SK-N-MC (cell line): ENCODE measurements at regions not wholly inside any gene's neighbourhood (a gene's known extent, or its start where the extent isn't known, plus 50 kb on each side); places are given as distances from the start of the nearest gene placed in this dataset.

Experiments used
- DNase-seq: peaks from one replicate; pipeline ENCODE4 v3.0.0-alpha.2; 2011; ENCODE audit warnings: low read depth, low spot score
- H3K27ac ChIP-seq: fragments of 200-600 bp; sonication (generic); 2 replicates; pipeline ENCODE4 v1.5.1; 2016; ENCODE audit warnings: mixed run types
- H3K36me3 ChIP-seq: fragments of 200-600 bp; sonication (generic); 2 replicates; pipeline ENCODE4 v1.6.1; 2017; ENCODE audit warnings: antibody characterized with exemption, low read length, mixed read lengths; ENCODE audit not compliant: insufficient read depth
- H3K4me3 ChIP-seq: fragments of 200-600 bp; sonication (generic); 2 replicates; pipeline ENCODE4 v1.5.1; 2016
- H3K9ac ChIP-seq: fragments of 200-600 bp; sonication (generic); 2 replicates; pipeline ENCODE4 v1.8.0; 2017; ENCODE audit warnings: mixed run types, mixed read lengths; ENCODE audit not compliant: insufficient read length
- H3K9me3 ChIP-seq: fragments of 200-600 bp; sonication (generic); 2 replicates; pipeline ENCODE4 v1.6.1; 2017; ENCODE audit warnings: low read depth, mild to moderate bottlenecking, antibody characterized with exemption, low read length, moderate library complexity, mixed read lengths
- EZH2 ChIP-seq: fragments of 200-600 bp; sonication (generic); IDR thresholded peaks from one replicate; pipeline ENCODE4 v1.6.1; 2017; ENCODE audit warnings: antibody characterized with exemption
- FOXP2 ChIP-seq: optimal IDR thresholded peaks from 2 replicates; pipeline ENCODE3; 2011; ENCODE audit warnings: mild to moderate bottlenecking, moderate library complexity; ENCODE audit not compliant: insufficient read depth; ENCODE audit errors: extremely low read length, control extremely low read depth
- POLR2AphosphoS5 ChIP-seq: IDR thresholded peaks from 2 replicates; pipeline ENCODE4 v1.6.1; 2012; ENCODE audit warnings: mild to moderate bottlenecking, low read depth, low read length, borderline replicate concordance

DNA sequence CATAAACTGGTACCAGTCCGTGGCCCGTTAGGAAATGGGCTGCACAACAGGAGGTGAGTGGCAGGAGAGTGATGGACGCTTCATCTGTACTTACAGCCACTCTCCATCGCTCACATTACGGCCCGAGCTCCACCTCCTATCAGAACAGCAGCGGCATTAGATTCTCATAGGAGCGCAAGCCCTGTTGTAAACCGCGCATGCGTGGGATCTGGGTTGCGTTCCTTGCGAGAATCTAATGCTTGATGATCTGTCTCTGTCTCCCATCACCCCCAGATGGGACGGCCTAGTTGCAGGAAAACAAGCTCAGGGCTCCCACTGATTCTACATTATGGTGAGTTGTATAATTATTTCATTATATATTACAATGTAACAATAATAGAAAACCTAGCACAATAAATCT lies 480.4 kb downstream of the CCDC171 start:
- H3K36me3 ChIP-seq: peaks cover 68% of the 10 kb centered on the region
- DNase-seq: no peak
- no peak overlapping the region for H3K9ac ChIP-seq
- TF ChIP-seq FOXP2 (no peak), POLR2AphosphoS5 (no peak), EZH2 (no peak)
- 0 out of 2 replicates have a peak, but pooled peaks cover 5% of the 10 kb centered on the region for H3K9me3 ChIP-seq
- no peak overlapping the region for H3K27ac ChIP-seq
- no peak overlapping the region for H3K4me3 ChIP-seq

DNA sequence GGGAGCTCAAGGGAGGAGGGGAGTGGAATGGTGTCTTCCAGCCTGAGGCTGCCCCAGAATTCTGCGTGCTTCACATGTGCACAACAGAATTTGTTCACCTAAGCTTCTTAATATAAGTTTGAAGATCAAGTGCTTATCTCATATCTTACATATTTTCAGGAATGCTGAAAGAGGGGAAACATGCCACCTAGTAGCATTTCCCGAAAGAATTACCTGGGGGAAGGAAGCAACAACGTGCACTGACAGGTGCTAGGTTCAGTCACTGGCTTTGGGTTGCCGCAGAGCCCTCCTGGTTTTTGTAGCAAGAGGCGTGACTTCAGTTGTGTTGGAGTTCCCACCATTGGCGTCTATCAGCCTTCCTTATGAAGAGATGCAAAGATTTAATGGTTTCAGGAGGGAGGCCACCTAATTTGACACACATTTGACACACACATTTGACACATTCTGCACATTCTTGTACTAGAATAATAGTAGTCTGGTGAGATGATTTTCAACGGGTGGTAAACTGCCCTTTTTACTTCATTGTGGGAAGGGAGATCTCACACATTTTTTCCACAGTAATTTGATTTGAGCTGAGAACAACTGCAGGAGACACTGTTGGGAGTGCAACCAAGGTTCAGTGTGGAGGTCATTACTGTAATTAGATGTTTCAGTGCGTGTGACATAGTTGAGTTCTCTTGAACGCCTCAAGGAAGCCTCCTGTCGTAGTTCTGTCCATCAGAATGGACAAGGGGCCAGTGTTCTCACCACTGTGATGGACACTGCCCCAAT lies 481.3 kb downstream of the CCDC171 start:
- no peak overlapping the region for H3K27ac ChIP-seq
- peaks cover 74% of the 10 kb centered on the region for H3K36me3 ChIP-seq
- no peak overlapping the region for H3K4me3 ChIP-seq
- no peak for TF ChIP-seq EZH2
- no peak for TF ChIP-seq FOXP2
- no peak for TF ChIP-seq POLR2AphosphoS5
- DNase-seq: no peak
- 0 out of 2 replicates have a peak, but pooled peaks cover 5% of the 10 kb centered on the region for H3K9me3 ChIP-seq
- no peak overlapping the region for H3K9ac ChIP-seq

DNA sequence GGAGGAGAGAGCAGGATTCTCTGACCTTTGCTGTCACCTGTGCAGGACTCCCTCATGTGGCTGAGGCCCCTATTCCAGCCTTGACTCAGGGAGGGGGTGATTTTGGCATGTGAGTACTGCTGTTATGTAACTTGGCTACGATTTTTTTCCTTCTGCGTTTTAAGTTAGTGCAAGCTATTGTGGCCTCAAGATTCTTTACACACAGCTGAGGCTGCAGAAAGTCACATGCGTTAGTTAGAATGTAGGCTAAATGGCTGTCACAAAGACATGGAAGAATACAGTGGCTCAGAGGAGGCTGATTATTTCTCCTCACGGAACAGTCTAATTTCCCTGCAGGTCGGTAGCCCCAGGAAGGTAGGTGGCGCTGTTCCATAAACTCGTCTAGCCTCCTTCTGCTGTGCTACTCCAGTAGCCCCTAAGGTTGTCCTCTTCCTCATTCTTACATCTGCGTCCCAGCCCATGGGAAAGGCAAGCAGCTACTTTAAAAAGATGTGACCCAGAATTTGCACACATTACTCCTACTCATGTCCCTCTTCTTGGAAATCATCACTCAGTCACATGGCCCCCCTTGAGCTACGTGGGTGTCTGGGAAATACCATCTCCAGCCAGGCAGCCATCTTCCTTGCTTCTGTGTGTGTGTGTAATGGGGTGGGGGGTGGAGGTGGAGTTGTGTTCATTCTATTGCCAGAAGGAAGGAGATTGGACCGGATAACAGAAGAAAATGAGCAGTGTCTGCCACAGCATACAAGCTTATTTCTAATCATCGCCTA lies 486.6 kb downstream of the CCDC171 start:
- Histone ChIP-seq H3K4me3 (no peak overlapping the region), H3K9ac (no peak overlapping the region), H3K9me3 (0 out of 2 replicates have a peak, but pooled peaks cover 5% of the 10 kb centered on the region), H3K27ac (no peak overlapping the region), H3K36me3 (peaks cover 62% of the 10 kb centered on the region)
- no peak for DNase-seq
- TF ChIP-seq POLR2AphosphoS5 (no peak), FOXP2 (no peak), EZH2 (no peak)

DNA sequence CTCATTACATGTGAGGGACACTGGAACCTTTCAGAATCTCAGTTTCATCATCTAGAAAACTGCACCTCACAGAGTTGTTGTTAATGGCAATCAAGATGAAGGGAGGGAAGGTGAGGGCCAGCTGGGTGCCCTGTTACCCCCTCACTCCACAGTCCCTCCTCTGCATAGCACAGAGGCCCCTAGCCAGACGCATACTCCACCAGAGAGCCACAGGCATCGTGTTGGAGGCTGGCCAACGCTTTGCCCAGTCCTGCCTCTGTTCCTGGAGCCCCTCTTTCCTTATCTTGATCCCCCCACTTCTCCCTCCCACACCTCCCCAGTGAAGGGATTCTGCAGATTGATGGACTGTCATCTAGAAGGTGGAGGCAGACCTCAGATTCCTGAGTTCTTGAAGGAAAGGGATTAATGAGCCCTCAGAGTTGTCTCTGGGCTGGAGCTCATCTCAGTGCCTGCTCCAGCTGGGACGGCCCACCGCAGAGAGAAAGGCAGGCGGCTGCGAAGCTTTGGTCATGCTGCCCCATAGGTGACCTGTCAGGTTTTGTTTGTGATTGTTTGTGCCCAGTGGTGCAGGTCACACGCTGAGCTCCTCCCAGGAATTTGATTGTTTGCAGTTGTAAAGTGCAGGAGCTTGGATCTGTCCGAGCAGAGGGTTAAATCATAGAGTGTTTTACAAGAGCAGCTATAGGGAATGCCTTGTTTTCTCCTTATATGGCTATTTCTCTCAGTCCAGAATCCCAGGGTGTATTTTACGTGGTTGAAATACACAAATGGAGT lies 487.3 kb downstream of the CCDC171 start:
- no peak overlapping the region for H3K9ac ChIP-seq
- 0 out of 2 replicates have a peak, but pooled peaks cover 5% of the 10 kb centered on the region for H3K9me3 ChIP-seq
- TF ChIP-seq FOXP2 (no peak), POLR2AphosphoS5 (no peak), EZH2 (no peak)
- H3K4me3 ChIP-seq: no peak overlapping the region
- no peak overlapping the region for H3K27ac ChIP-seq
- DNase-seq: no peak
- peaks cover 68% of the 10 kb centered on the region for H3K36me3 ChIP-seq

DNA sequence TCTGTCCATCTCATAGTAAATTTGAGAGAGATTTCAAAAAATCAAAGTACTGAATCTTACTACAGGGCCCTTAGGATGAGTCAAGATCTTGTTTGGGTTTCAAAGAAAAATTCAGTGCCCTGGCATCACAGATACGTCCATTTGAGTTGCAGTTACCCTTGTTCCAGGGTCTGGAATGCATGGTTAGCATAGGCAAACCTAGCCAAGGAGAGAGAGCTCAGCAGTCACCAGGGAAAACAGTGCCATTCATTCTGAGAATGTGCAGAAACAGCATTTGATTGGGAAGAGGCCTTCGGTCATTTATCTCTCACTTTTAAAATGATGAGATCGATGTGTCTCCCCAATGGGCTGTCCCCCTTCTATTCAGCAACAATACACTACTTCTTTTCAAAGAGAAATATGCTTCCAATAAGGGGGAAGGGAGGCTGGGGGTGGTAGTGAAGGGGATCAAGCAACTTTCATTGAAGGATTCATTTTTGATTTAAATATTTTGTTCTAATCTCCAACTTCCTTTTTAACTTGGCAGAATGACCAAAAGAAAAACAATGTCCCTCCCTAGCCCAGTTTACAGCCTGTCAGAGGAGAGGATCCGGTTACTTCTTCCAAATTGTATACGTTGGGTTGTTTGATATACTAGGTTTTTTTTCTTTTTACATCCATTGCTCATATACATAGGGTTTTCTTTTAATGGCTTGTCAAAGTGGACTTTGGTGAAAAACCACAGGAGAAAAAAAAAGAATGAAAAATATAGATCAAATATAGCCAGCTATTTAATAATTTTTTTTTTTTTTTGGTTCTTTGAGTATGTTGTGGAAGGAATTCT lies 491.1 kb downstream of the CCDC171 start:
- Histone ChIP-seq H3K36me3 (peaks cover 63% of the 10 kb centered on the region), H3K9me3 (no peaks in the 10 kb centered on the region), H3K4me3 (no peak overlapping the region), H3K9ac (no peak overlapping the region), H3K27ac (no peak overlapping the region)
- no peak for DNase-seq
- TF ChIP-seq FOXP2: no peak
- TF ChIP-seq POLR2AphosphoS5: no peak
- no peak for TF ChIP-seq EZH2

DNA sequence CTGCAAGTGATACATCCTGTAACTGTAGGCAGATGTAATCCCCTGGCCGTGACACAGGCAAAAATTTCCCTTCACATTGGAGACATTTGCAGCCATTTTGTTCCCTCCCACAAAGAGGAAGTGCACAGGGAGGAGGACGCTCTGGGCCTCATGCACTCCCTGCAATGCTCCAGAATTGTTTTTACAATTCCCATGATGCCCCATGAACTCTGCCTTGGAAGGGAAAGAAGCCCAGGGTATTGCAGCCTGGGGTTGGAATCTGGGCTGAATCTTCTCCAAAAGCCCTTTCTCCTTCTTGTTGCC lies 491.7 kb downstream of the CCDC171 start:
- Histone ChIP-seq H3K9ac (no peak overlapping the region), H3K36me3 (peaks cover 63% of the 10 kb centered on the region), H3K4me3 (no peak overlapping the region), H3K9me3 (no peaks in the 10 kb centered on the region), H3K27ac (no peak overlapping the region)
- TF ChIP-seq FOXP2 (no peak), EZH2 (no peak), POLR2AphosphoS5 (no peak)
- DNase-seq: no peak

DNA sequence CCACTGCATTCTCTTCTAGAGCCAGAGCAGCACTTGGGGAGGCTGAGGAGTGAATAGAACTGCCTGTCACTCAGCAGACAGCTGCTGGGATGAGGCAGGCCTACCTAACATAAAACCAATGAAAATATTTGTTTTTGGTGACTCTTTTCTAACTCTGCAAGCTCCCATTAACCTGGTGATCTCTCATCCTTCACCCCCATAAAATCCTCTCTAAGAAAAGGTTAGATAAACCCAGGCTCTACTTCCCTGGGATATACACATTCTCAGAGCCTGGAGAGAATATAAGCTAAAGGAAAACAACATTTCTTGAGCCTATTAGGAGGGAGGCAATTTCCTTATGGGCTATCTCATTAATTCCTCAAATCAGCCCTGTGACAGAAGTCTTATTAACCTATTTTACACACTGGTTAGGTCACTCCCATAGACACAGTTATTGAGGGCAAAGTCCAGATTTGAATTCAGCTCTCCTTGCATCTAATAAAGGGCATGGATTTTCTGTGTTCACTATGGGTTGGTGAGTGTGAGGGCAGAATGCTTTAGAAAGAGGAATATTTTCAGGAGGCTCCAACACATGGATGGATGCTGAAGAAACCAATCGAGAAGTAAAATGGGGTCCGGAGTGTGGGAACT lies 492.9 kb downstream of the CCDC171 start:
- no peak overlapping the region for H3K4me3 ChIP-seq
- H3K27ac ChIP-seq: no peak overlapping the region
- H3K9me3 ChIP-seq: no peaks in the 10 kb centered on the region
- H3K36me3 ChIP-seq: peaks cover 71% of the 10 kb centered on the region
- no peak for DNase-seq
- TF ChIP-seq EZH2 (no peak), POLR2AphosphoS5 (no peak), FOXP2 (no peak)
- no peak overlapping the region for H3K9ac ChIP-seq
